ENCODE measurements at regions not wholly inside any gene's neighbourhood (a gene's known extent, or its start where the extent isn't known, plus 50 kb on each side); places are given as distances from the start of the nearest gene placed in this dataset.

DNA sequence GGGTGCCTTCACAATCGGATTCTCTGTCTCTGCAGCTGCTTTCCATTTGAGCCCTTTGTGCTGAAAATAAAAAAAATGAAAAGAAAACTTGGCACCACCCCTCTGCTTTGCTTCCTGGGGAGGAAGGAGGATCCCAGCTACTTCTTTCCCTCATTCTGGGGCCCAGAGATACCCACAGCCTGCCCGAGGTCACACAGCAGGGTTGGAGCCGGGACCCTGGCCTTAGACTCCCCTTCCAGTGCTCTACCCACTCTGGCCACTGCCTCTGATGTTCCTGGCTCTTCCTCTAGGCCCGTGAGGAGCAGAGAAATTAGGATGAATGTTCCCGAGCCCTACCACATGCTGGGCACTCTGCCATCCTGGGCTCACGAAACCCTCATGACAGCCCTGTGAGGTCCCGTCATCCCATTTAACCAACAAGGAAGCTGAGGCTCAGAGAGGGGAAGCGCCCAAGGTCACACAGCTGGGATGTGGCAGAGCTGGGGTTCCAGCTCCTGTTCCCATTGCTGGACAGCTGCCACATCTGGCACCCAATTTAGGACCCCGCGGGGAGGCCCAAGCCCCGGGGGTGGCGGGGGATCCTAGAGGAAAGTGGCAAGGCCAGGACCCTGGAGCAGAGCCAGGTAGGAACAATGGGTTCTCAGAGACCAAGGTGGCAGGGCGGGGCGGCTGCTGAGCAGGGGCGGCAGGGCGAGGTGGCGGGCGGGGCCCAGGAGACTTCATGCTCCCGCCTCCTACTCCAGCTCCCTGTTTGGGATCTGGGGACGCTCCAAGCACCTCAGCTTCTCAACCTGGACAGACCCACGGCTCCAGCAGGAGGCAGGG lies 76.6 kb downstream of the CEBPB start:
- H3K4me3 Mint-ChIP-seq = no peak overlapping the region

DNA sequence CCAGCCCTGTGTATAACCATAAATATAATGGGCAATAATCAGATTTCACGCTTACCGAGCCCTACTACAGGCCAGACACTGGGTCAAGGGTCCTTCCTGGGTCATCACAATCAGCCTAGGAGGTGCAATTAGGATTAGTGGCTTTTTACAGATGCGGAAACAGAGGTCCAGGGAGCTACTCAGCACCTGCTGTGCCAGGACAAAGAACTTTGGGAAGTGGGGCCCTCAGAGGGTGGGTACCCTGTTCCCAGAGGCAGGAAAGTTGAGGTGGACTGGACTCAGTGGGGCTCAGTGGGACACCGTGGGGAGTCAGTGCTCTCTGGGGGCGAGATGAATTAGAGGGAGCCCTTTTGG lies 77.2 kb downstream of the CEBPB start:
- H3K36me3 Mint-ChIP-seq = no peaks in the 10 kb centered on the region
- H3K4me3 Mint-ChIP-seq = no peak overlapping the region
- H3K9me3 Mint-ChIP-seq = no peaks in the 10 kb centered on the region
- H3K4me1 Mint-ChIP-seq = no peaks in the 10 kb centered on the region
- no peak overlapping the region for H3K27ac Mint-ChIP-seq
- peaks cover 7% of the 10 kb centered on the region for H3K27me3 Mint-ChIP-seq

More for the DNA sequence above, 76.6 kb downstream of the CEBPB start:
- Mint-ChIP-seq H3K36me3 (no peaks in the 10 kb centered on the region), H3K9me3 (no peaks in the 10 kb centered on the region), H3K27ac (no peak overlapping the region), H3K4me1 (no peaks in the 10 kb centered on the region), H3K27me3 (peaks cover 5% of the 10 kb centered on the region)

DNA sequence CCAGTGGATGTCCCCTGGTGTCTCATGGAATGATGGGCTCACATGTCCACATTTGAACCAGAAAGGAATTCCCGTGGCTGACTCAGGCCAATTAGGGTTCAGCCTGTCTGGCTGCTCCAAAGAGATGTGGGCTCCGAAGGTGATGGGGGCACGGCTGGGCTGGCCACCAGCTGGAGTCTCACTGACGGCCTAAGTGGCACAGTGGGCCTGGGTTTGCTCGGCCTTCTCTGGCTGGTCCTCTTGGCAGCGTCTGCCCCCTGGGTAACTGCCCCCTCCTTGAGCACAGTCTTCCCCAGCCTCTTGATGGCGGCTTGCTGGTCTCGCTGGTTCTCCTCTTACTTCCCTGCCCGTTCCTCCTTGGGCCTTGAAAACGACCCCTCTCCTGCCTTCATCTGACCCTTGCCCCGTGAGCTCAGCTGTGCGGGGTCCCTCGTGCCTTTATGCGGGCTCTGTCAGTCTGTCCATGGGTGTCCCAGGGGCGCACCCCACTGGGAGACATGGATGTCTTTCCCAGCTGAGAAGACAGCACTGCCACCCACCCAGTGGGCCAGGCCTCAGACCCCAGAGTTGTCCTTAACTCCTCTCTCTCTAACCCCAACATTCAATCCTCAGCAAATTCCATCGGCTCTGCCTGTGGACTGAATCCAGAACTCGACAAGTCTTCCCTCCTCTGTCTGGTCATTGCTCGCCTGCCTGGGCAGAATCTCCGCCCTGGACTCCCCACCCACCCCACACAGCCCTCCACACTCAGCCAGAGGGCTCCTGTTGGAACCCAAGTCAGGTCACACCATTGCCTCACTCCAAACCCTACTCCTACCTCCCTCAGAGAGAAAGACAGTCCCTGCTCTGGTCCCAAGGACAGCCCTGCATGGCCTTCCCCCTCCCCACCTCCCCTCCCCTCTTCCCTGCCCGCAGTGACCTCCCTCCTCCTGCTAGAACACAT lies 78.7 kb downstream of the CEBPB start:
- H3K4me3 Mint-ChIP-seq = no peak overlapping the region
- H3K4me1 Mint-ChIP-seq = no peaks in the 10 kb centered on the region
- peaks cover 7% of the 10 kb centered on the region for H3K27me3 Mint-ChIP-seq
- H3K9me3 Mint-ChIP-seq = no peaks in the 10 kb centered on the region
- H3K36me3 Mint-ChIP-seq = no peaks in the 10 kb centered on the region
- H3K27ac Mint-ChIP-seq = no peak overlapping the region

DNA sequence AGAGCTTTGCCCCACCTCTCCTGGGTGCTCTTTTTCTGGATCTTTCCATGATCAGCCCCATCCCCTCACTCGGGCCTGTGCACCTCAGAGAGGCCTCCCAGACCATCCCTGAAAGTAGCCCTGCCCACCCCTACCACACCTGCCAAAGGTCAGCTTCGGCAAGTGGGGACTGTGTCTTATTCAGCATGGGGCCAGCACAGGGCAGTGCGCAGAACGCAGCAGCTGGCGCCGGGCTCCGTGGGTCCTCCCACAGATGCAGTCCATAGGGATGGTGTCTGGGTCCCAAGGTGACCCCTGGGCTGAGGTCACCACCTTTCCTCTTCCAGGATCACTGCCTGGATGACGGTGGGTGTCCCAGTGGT lies 79.4 kb downstream of the CEBPB start:
- H3K27ac Mint-ChIP-seq = no peak overlapping the region
- H3K36me3 Mint-ChIP-seq = no peaks in the 10 kb centered on the region
- H3K9me3 Mint-ChIP-seq = no peaks in the 10 kb centered on the region
- peaks cover 7% of the 10 kb centered on the region for H3K27me3 Mint-ChIP-seq
- H3K4me1 Mint-ChIP-seq = no peaks in the 10 kb centered on the region
- no peak overlapping the region for H3K4me3 Mint-ChIP-seq

DNA sequence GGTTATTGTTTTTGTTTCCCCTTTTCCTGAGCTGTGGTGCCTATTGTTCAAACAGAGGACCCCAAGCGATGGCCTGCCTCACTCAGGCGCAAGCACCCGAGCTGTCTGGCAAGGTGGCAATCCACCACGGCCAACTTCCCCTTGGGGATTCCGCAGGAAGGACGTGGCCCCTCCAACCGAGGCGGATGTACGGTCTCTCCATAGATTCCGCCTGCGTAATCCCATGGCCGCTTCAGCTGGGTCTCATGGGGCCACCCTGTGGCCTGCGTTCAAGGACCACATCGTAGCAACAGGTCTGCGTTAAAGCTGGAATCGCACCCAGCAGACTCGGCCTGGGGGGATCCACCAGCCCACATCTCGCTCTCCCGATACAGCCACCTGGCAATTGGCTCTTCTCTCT lies 79.9 kb downstream of the CEBPB start:
- Mint-ChIP-seq H3K27ac (no peak overlapping the region), H3K4me1 (no peaks in the 10 kb centered on the region), H3K27me3 (peaks cover 7% of the 10 kb centered on the region), H3K9me3 (no peaks in the 10 kb centered on the region), H3K36me3 (no peaks in the 10 kb centered on the region), H3K4me3 (no peak overlapping the region)

DNA sequence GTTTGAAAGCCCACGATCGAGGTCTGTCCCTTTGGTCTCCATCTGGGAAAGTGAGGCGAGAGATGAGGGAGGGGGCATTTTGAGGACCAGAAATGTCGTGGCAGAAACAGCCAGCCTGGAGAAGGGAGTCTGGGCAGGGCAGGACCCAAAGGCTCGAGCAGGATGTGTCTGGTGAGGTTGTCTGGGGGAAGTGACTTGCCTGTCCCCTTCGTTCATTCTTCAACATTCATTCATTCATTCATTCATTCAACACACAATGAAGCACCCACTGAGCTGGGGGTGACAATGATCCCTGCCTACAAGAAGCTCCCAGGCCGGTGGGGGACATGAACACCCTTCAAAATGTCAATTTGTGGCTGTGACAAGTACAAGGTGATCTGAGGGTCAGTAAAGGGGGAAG lies 80.5 kb downstream of the CEBPB start:
- Mint-ChIP-seq H3K4me3 (no peak overlapping the region), H3K9me3 (no peaks in the 10 kb centered on the region), H3K27me3 (peaks cover 7% of the 10 kb centered on the region), H3K36me3 (no peaks in the 10 kb centered on the region), H3K27ac (no peak overlapping the region), H3K4me1 (no peaks in the 10 kb centered on the region)

DNA sequence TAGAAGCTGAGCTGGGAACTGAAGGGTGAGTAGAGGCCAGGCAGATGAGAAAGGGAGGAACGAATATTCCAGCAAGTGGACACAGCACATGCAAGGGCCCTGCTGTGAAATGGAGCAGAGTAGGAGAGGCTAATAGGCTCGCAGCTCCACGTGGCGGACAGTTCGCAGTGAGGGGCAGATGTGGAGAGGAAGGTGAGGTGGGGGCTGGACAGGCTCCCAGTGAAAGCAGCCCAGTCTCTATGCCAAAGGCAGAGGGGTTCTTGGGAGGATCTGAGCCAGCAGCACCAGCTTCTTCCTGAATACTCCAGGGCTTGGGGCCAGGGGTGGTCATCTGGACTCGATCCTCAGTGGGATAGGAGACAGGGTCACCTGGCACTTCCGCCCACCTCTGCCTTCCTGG lies 81.0 kb downstream of the CEBPB start:
- Mint-ChIP-seq H3K4me3 (no peak overlapping the region), H3K27me3 (peaks cover 7% of the 10 kb centered on the region), H3K27ac (no peak overlapping the region), H3K4me1 (no peaks in the 10 kb centered on the region), H3K36me3 (no peaks in the 10 kb centered on the region), H3K9me3 (no peaks in the 10 kb centered on the region)

DNA sequence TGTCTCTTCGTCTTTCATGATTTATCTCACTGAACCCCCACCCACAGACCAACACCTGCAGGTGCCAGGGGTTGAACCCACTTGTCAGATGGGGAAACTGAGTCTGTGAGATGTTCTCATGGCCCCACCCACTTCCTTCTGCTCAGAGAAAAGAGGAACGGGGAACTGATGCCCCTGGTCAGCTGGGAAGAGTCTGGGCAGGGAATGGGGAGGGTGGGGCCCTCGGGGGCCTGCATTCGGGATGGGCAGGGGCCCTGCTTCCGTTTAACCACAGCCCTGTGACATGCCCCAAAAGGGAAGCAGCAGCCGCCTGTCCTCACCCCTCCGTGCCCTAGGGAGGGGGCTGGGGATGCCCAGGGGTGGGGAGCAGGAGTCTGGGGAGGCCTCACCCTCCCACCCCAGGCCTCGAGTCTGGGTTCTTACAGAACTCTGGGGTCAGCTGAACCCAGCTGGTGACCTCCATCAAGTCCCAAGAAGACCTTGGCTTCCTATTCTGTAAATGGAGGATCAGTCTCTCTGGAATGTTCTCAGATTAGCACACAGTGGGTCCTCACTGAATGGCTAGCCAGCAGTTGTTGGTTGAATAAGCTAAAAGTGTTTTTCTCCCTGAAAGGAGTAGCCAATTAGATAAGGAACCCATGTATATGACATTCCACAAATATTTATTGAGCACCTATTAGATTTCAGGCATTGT lies 81.5 kb downstream of the CEBPB start:
- Mint-ChIP-seq H3K4me3 (no peak overlapping the region), H3K27me3 (peaks cover 7% of the 10 kb centered on the region), H3K4me1 (no peaks in the 10 kb centered on the region), H3K36me3 (no peaks in the 10 kb centered on the region), H3K9me3 (no peaks in the 10 kb centered on the region), H3K27ac (no peak overlapping the region)

DNA sequence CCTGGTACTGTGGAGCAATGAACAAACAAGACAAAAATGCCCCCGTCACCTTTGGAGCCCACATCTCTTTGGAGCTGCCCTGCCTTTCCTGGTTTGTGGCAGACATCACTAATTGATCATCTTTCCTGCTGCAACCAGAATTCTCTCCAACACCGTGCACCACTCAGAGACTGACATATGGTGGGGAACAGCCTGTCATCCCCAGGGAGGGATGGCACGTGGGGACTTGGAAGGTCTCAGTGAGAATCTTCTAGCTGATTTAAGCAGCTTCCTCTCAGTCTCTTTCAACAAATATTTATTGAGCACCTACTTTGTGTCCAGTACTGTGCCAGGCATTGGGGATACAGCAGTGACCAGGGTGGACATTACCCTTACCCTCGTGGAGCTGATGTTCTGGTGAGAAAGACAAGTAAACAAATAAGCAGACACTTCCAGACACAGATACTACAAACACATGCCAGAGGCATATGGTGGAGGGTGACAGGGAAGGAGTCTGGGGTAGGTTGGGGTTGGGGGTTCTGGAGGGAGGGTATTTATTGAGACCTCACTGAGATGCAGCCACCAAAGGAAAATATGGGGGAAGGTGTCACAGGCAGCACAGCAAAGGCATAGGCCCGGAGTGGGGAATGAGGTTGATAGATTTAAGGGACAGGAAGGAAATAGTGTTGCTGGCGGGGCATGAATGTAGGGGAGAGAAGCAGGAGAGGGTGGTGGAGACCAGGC lies 82.3 kb downstream of the CEBPB start:
- no peaks in the 10 kb centered on the region for H3K9me3 Mint-ChIP-seq
- no peaks in the 10 kb centered on the region for H3K36me3 Mint-ChIP-seq
- H3K4me1 Mint-ChIP-seq = no peaks in the 10 kb centered on the region
- H3K27me3 Mint-ChIP-seq = peaks cover 7% of the 10 kb centered on the region
- peak overlapping the region; percentile 59 for H3K27ac Mint-ChIP-seq
- no peak overlapping the region for H3K4me3 Mint-ChIP-seq

DNA sequence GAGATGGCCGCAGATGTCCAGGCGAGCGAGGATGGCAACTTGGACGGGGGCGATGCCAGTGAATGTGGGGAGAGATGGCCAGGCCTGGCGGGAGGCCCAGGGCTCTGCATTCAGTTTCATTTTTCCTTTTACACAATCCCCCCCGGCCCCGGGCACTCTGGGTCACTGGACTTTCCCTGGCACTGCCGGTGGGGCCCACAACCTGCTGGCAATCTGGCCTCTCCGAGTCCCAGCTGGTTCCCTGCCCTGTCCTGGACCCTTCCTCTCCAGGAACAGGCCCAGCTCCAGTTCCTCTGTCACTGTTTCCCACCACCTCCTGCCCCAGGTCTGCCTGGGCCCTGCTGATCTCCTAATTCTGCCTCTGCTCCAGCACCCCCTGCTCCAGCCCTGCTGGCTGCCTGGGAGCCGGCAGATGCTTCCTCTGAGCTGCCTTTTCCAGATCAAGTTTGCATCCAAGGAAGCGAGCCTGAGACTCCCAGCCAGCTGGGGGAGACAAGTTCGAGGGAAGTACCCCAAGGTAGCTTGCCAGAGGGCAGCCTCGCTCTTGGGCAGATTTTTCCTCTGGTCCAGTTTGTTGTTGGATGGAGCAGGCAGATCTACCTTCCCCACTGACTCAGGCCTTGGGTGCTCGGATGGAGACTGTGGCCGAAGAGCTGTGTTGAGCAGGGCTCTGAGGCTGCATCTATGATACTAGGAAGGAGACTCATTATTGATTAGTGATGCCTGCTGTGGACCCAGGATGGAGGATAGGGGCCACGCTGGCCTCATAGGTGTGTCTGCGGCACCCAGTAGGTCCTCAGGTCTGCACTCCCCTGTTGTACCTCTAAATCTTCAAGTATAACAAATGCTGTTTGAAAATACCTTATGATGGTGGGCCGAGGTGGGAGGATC lies 83.2 kb downstream of the CEBPB start:
- Mint-ChIP-seq H3K9me3 (no peaks in the 10 kb centered on the region), H3K27ac (no peak overlapping the region), H3K27me3 (peaks cover 9% of the 10 kb centered on the region), H3K4me3 (no peak overlapping the region), H3K36me3 (no peaks in the 10 kb centered on the region), H3K4me1 (no peaks in the 10 kb centered on the region)

DNA sequence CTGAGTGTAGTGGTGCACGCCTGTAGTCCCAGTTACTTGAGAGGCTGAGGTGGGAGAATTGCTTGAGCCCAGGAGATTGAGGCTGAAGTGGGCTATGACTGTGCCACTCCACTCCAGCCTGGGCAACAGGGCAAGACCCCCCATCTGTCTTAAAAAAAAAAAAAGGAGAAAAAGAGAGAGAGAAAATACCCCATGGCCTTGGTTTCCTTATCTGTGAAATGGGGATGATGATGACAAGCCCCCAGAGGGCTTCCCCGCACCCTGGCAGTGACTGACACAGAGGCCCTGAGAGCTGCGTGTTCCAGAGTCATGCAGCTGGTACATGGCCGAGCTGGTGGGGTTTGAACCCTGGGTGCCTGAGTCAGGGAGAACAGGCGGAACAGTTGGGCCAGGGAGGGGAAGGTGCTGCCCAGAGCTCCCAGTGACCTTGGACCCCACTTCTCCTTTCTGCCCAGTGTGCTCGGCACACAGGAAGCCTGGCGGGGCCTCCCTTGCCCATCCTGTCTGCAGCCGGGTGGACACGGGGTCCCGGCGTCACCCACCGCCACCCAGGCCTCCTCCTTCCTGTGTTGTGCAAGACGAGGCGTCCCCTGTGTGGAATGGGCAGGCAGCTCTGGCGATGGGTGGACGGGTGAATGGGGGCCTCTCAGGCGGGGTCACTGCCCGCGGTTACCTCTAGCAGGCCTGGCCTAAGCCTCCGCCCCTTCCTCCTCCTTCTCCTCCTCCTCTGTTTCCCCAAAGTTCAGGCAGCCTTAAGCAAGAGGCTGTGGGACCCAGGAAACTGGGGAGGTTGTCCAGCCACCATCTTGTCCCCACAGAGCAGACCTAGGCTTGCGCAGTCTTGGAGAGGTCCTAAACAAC lies 84.2 kb downstream of the CEBPB start:
- no peaks in the 10 kb centered on the region for H3K36me3 Mint-ChIP-seq
- H3K27me3 Mint-ChIP-seq = peaks cover 9% of the 10 kb centered on the region
- H3K27ac Mint-ChIP-seq = no peak overlapping the region
- no peaks in the 10 kb centered on the region for H3K4me1 Mint-ChIP-seq
- no peaks in the 10 kb centered on the region for H3K9me3 Mint-ChIP-seq
- no peak overlapping the region for H3K4me3 Mint-ChIP-seq

DNA sequence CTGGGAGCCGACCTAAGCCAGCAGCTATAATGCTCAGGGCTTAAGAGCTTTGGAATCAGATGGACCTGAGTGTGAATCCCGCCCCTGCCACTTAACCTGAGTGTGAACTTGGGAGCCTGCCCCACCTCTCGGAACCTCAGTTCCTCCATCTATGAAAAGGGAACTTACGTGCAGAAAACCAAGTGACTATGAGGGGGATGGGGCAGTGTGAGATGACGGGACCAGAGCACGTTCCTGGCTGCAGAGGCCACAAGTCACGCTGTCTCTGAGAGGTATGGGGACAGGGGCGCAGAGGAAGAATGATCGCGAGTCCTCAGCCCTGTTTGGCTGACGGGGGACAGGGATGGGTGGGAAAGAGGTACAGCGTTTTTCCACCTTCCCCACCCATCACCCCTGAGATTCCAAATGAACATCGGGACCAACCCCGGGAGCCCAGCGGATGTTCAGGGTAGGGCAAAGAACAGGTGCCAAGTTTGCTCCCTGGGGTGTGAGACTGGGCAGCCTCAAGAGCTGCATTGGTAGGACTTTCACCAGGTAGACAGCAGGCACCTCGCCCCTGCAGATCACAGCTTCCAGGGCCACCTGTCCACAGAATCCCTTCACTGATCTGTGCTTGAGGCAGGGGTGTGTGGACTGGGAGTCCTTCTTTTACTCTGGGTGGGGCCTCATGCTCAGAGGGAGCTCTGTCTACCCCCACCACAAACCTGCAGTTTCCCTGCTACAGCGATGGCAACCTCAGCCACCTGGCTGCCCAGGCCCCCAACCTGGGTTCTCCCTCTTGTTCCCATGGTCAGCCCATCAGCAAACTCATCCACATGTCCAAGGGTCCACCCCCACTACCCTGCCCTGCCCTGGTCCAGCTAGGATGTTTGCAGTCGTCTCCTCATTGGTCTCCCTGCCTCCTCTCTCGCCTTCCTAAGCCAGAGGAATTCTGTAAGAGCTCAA lies 85.8 kb downstream of the CEBPB start:
- Mint-ChIP-seq H3K27me3 (peaks cover 5% of the 10 kb centered on the region), H3K9me3 (no peaks in the 10 kb centered on the region), H3K27ac (no peak overlapping the region), H3K4me1 (no peaks in the 10 kb centered on the region), H3K36me3 (no peaks in the 10 kb centered on the region), H3K4me3 (no peak overlapping the region)

DNA sequence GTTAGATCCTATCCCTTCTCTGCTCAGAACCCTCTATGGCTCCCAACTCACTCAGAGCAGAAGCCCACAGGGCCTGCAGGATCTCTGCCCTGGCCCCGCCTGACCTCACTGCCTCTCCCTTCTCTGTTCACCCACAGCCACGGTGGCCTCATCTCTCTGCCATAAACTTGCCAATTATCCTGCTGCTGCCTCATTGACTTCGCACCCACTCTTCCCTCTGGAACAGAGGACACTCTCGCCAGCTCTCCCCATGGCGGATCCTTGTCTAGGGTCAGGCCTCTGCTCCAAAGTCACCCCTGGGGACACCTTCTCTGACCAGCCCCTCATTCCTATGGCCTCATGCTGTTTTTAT lies 86.4 kb downstream of the CEBPB start:
- Mint-ChIP-seq H3K9me3 (no peaks in the 10 kb centered on the region), H3K27me3 (peaks cover 4% of the 10 kb centered on the region), H3K27ac (peak overlapping the region; percentile 60), H3K36me3 (no peaks in the 10 kb centered on the region), H3K4me3 (no peak overlapping the region), H3K4me1 (no peaks in the 10 kb centered on the region)

All from activated naive CD4-positive, alpha-beta T cell treated with anti-CD3 and anti-CD28 coated beads, Interleukin-2, amount 50 U/mL, for 24 hours (primary cell).